ENCODE measurements at regions not wholly inside any gene's neighbourhood (a gene's known extent, or its start where the extent isn't known, plus 50 kb on each side); places are given as distances from the start of the nearest gene placed in this dataset.
"Not testable (repeated sequence)": the region's sequence is repeated elsewhere in the genome, so short reads cannot be mapped to it uniquely, and the experiment has no call there.

DNA sequence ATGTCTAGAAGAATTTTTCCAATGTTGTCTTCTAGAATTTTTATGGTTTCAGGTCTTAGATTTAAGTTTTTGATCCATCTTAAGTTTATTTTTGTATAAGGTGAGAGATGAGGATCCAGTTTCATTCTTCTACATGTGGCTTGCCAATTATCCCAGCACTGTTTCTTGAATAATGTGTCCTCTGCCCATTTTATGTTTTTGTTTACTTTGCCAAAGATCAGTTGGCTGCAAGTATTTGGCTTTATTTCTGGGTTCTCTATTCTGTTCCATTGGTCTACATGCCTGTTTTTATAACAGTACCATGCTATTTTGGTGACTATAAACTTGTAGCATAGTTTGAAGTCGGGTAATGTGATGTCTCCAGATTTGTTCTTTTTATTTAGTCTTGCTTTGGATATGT lies 78.2 kb upstream of the PTPN13 start:
- not testable (repeated sequence) for TF ChIP-seq EZH2 (IDR thresholded peaks at IDR 0.05; ENCODE audit: insufficient read depth, poor library complexity, severe bottlenecking); EZH2phosphoT487 (IDR thresholded peaks at IDR 0.05; ENCODE audit: insufficient read depth, low read depth)
